ENCODE measurements at regions not wholly inside any gene's neighbourhood (a gene's known extent, or its start where the extent isn't known, plus 50 kb on each side); places are given as distances from the start of the nearest gene placed in this dataset.

GRCh38 chr4:128582427-128582870, 227.1 kb upstream of the JADE1 start (continued):
- TF ChIP-seq E2F6 (IDR thresholded peaks at IDR 0.05; ENCODE audit: borderline replicate concordance in 1 of 2, extremely low read depth in 1 of 2, insufficient read depth in 1 of 2, insufficient read length in 1 of 2, low read depth in 1 of 2, low read length in 1 of 2, poor library complexity in 1 of 2, severe bottlenecking in 1 of 2): no peak
- no peak for TF ChIP-seq DLX4 (CRISPR knock-in tag; IDR thresholded peaks at IDR 0.05)
- TF ChIP-seq DACH1 (IDR thresholded peaks at IDR 0.05; ENCODE audit: partially characterized antibody): no peak
- TF ChIP-seq FOXK1 (CRISPR knock-in tag; IDR thresholded peaks at IDR 0.05; ENCODE audit: borderline replicate concordance): no peak
- TF ChIP-seq PRDM10 (IDR thresholded peaks at IDR 0.05; ENCODE audit: partially characterized antibody): peak; percentile 9
- TF ChIP-seq BRD4 (IDR thresholded peaks at IDR 0.05): no peak
- TF ChIP-seq HMG20B (CRISPR knock-in tag; IDR thresholded peaks at IDR 0.05): no peak
- no peak for TF ChIP-seq ERF (CRISPR knock-in tag; IDR thresholded peaks at IDR 0.05)
- no peak for TF ChIP-seq CBX3 (IDR thresholded peaks at IDR 0.05; ENCODE audit: borderline replicate concordance in 1 of 2, low read length in 2 of 2)
- no peak for TF ChIP-seq SNRNP70 (optimal IDR thresholded peaks at IDR 0.05; ENCODE audit: low read depth, low read length)
- TF ChIP-seq ADNP (tag; IDR thresholded peaks at IDR 0.05): no peak
- TF ChIP-seq HMBOX1 (IDR thresholded peaks at IDR 0.05): peak; percentile 100
- TF ChIP-seq ELF1 (tag; IDR thresholded peaks at IDR 0.05): no peak
- no peak; the same call in 1 of the 2 replicates for TF ChIP-seq ZEB2 (IDR thresholded peaks at IDR 0.05)
- no peak for TF ChIP-seq ZNF707 (CRISPR knock-in tag; conservative IDR thresholded peaks at IDR 0.05)
